GM19372 (cell line): ENCODE measurements at regions not wholly inside any gene's neighbourhood (a gene's known extent, or its start where the extent isn't known, plus 50 kb on each side); places are given as distances from the start of the nearest gene placed in this dataset.

Source experiments
- ATAC-seq: cut with Tn5 transposase; IDR thresholded peaks from one replicate; pipeline ENCODE4 v1.9.1; 2021; ENCODE audit warnings: mild to moderate bottlenecking, low read depth, moderate library complexity; ENCODE audit not compliant: unreplicated experiment

DNA sequence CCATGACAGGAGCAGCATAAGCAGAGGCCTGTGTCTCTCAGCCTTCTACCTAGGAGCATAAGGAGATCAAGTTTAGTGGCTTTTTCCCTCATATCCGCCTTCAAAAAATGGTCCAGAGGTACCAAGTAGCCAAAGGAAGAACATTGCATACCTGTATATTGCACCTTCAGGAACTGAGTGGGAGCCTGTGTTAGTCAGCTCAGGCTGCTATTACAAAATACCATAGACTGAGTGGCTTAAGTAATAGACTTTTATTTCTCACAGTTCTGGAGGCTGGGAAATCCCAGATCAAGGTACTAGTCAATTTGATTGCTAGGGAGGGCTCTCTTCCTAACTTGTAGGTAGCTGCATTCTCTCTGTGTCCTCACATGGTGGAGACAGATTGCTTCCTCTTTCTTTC lies 597.4 kb upstream of the PTGER4 start:
- no peak for ATAC-seq

DNA sequence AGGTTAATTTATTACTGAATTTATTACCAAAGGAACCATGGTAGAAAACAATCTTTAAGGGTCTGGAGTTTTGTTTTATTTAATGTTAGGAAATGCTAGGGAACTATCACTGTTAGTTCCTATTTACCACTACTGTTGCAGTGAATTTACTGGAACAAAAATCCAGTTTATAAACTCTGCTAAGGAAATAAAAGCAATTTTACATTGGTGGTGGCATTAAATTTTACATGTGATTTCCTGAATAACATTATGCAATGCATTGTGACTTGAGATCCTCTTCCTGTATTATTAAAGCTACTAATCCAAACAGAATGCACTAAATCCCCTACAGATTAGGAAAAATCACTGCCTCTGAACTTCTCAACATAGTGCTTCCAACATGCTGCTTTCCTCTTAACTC lies 599.5 kb upstream of the PTGER4 start:
- no peak for ATAC-seq

DNA sequence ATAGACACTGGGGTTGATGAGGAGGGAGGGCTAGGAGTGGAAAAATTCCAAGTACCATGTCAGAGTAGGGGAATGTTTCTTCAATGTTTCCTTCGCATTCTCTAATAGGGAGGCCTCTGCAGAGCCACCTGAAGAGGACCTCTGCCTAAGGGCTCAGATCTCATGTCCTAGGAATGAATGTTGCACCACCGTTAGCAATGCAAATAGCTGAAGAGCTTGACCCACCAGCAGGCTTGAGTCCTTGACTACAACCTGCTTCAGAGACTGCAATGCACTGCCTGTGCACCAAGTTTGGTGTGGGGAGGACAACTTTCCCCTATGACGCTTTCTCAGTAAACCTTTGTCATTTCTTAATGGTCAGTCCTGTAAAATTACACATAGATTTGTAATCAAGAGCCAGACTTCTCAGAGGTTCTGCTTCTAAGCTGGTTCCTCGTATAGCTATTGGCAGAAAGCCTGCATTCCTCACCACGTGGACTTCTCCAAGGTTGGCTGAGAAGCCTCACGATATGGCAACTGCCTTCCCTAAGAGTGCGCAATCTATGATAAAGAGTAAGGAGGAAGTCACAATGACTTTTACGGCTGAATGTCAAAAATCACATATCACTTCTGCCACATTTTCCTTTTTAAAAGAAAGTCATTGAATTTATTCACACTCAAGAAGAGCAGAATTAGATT lies 600.7 kb upstream of the PTGER4 start:
- no peak for ATAC-seq

DNA sequence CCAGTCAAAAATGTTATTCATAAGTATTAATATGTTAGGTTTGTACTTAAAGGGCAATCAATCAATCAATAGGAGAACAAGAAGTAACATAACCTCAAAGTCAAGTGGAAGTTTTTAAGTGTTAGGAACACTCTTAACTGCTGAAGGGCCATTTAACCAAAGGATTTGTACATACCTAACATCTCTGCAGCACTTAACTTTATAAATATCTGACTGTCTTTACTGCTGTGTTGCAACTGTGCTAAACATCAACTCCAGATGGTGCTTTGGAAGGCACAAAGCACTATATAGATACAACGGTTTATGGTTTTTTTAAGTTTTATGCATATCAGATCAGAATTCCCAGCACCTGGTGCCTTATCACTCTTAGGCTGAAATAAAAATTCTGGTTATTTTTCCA lies 604.9 kb upstream of the PTGER4 start:
- no peak for ATAC-seq

DNA sequence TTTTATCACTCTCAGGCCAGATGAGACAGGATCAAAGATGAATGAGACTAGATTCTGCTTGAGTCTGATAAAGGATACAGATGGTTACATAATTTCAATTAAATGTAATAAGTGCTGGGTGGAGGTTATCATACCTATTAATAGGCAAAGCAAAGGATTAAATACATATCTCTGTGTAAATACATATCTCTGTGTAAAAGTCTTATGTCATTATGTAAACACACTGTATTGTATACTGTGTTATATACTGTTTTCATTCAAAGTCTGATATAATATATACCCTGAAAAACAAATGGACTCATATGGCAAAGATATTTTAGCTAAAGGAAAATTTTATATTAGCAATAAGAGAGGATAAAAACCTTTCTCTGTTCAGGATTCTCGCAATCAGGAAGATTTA lies 605.8 kb upstream of the PTGER4 start:
- ATAC-seq: no peak

DNA sequence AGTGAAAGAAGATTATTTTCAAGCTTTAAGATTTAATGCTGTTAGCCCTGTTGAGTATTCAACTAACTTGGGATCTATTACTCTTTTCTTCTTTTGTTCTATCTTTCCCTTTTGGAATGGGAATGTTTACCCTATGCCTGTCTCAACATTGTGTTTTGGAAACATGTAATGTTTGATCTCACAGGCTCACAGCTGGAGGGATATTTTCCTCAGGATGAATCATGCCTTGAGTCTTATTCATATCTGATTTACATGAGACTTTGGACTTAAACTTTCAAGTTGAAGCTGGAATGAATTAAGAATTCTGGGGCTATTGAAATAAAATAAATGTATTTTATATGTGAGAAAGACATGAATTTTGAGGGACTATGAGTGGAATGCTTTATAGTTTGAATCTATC lies 607.8 kb upstream of the PTGER4 start:
- no peak for ATAC-seq

DNA sequence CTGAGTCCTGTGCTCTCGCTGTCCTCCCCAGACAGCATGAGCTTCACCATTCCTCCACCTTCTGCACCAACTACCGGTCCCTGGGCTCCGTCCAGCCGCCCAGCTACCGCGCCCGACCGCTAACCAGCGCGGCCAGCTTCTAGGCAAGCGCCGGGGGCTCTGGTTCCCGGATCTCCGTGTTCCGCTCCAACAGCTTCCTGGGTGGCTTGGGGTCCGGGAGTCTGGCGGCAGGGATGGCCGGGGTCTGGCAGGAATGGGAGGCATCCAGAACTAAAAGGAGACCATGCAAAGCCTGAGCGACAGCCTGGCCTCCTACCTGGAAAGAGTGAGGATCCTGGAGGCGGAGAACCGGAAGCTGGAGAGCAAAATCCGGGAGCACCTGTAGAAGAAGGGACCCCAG lies 613.1 kb upstream of the PTGER4 start:
- ATAC-seq: no peak

DNA sequence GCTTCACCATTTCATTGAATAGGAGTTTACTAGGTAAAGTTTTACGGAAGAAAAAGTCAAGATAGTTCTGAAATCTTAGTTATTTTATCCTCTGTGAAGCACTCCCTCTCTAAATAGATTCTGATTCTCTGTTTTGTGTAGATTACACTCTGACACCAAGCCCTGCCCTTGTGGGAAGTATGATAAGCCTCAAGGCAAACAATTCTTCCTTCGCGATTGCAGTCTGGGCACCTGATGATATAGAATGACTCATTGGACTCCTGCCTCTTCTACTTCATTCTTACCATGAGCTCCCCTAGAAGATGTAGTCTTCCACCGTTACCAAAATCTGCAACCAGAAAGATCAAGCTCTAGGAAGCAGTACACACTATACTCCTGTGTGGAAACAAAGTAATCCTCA lies 626.9 kb upstream of the PTGER4 start:
- ATAC-seq: no peak

DNA sequence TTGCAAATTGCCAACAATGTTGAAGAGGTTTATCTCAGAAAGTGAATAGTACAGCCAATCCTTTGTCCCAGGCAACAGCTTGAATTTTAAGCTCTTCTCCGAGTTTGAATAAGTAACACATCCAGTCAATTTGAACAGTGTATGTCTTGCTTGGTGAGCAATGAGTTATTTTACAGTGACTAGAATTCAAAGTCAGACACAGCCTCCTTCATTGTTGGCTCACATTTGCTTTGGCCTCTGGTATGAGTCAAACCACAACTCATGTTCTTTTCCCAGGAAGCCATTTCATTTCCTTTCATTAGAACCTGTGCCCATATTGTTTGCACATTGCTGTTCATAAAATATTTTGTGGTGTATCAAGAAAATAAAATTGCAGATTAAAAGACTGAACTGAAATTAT lies 622.0 kb upstream of the DAB2 start:
- ATAC-seq: no peak

DNA sequence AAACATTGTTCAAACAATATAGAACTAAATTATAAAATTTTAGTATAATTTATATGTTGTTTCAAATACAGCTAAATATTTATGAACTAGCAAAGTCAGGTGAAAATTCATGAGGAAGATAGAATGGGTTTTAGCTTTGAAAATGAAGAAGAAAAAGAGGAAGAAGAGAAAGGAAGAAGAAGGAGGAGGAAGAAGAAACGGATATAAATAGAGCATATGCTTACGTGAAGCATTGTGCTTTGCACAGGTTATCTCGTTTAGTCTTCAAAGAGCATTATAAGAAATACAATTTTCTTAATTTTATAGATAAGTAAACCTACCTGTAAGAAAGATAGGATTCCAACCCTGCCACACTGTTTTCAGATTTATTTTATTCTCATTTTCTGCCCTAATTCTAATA lies 620.6 kb upstream of the DAB2 start:
- no peak for ATAC-seq

DNA sequence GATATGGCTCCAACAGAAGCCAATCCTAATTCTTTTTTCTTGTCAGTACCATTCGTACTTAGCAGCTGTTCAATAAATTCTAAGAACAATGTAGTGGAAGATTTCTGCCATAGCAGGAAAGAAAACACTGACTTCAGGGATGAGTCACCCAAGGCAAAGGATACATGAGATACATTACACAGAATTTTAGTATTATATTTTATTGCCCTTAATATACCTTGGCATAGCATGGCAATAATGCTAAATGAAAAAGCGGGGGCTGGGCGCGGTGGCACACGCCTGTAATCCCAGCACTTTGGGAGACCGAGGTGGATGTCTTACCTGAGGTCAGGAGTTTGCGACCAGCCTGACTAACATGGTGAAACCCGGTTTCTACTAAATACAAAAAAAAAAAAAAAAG lies 619.1 kb upstream of the DAB2 start:
- ATAC-seq: no peak

DNA sequence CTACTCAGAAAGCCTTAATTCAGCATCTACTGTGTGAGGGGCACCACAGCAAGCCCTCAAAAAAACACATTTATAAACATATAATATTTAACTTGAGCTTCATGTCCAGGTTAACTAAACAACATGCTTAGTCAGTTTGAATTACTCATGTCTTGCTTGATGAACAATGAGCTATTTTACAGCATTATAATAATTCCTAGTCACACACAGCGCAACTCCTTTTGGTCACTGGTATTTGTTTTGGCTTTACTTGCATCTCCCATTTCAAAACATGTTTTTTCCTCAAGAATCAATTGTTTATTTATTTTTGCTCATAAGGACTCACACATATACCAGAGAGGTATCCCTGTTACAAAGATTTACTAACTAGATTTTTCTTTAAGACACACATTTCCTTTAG lies 616.7 kb upstream of the DAB2 start:
- ATAC-seq: no peak

DNA sequence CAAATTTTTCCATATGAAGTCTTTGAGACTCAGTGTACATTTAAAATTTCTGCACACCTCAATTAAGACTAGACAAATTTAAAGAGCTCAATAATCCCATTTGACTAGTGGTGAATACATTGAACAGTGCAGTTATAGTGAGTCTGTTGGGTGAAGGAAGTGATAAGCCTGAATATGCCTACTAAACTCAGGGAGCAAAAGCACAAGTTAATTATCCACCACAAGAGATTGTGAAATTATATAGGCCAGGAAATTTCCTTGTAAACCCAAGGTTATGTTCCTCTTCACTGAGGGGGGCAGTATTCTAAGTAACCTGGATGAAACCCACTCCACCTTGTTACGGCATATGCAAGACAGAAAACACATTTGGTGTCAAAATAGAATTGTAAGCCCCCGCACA lies 612.9 kb upstream of the DAB2 start:
- ATAC-seq: no peak

DNA sequence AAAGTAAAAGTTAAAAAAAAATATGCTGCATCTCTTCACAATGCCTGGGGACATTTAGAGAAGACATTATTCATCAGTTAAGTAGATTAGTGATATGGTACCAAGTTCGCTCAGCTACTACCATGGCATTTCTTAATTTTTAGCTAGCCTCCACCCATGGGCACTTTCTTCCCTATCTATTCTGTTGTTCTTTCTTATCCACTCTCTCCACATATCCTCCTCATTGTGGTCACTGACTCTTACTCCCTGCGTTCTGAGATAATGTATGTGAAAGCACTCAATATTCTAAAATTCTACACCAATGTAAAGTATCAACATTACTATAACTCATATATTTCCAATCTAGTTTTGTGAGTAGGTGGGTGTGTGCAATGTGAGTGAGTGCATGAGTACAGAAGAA lies 609.7 kb upstream of the DAB2 start:
- no peak for ATAC-seq

DNA sequence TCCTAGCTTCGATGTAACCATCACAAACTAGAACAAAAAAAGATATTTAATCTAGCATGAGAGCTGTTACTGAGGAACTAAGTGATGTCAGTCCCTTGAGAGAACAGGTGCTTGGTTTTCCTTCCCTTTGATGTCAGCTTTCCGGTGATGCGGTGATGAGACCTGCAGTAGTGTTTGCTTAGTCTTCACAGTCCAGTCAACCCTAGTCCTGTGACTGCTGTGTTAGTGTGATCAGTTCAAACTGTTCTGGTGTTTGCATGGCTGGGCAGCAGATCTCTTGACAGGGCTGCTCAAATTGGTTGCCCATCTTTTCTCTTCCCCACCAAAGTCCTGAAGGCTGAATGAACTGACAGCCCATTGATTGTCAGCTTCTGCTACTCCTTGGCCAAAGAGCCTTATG lies 608.6 kb upstream of the DAB2 start:
- ATAC-seq: peak; percentile 90

DNA sequence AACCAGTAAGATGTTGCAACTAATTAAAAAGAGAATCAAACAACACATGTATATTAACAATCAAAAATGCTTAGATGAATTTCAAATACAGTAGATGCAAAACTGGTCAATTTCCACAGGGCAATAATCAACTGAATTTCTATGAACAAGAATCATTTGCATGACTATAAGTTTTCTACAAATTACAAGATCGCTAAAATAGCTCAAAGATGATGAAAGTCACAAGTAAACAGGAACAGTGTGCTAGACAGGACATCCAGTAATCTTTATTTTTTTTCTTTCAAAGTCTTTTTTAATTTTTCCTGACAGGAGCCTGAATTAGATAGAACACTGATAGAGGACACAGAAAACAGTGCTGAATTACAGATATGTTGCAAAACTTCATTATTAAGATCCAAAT lies 608.2 kb upstream of the DAB2 start:
- ATAC-seq: no peak

DNA sequence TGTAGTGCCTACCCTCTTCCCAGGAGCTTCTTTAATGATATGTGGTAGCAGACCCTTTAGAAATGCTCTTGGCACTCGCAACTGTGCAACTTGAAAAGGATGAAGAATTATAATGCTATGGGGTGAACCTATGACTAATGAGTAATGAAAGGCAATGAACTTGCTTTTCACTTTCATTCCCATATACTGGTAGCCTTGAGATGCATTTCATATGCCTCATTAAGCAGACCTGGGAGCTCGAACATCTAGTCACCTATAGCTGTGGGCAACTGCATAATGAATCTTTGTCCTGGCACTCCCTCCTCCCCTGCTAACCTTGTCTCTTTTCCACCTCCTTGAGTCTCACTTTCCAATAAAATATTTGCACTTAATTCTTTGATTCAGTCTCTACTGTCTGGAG lies 605.9 kb upstream of the DAB2 start:
- no peak for ATAC-seq

DNA sequence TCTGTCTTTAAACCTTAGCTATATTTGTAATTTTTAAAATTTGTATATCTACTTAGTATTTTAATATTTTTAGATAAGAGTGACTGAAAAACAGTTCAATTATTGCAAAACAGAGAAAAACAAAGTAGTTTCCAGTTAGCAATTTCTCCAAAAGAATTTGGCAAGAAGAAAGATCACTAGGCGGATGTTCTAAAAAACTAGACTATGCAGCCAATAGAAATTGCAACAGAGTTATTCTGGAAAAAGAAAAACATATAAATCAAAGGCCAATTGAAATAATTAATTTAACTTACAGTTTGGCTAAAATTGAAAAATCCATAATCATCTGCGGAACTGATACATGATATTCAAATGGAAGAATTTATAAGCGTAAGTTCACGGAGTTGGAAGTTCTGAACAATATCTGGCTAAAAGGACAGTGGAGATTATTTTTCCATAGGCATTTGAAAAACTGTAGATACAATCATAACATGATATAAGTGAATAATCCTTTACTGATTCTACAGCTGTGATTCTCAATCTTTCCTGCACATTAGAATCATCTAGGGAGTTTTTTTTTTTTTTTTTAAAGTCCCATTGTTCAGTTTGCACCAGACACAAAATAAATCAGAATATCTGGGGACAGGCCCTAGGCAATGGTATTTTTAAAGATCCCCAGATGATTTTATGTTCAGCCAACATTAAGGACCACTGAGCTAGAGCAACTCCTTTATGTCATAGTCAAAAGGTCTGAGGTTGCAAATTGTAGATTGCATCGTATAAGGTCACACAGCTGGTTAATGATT lies 605.1 kb upstream of the DAB2 start:
- ATAC-seq: no peak

DNA sequence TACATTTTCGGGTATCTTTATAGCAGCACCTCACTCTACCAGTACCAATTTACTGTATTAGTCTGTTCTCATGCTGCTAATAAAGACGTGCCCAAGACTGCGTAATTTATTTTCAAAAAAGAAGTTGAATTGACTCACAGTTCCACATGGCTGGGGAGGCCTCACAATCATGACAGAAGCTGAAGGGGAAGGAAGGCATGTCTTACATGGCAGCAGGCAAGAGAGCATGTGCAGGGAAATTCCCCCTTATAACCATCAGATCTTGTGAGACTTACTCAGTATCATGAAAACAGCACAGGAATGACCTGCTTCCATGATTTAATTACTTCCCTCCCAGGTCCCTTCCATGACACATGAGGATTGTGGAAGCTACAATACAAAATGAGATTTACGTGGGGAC lies 602.6 kb upstream of the DAB2 start:
- no peak for ATAC-seq

DNA sequence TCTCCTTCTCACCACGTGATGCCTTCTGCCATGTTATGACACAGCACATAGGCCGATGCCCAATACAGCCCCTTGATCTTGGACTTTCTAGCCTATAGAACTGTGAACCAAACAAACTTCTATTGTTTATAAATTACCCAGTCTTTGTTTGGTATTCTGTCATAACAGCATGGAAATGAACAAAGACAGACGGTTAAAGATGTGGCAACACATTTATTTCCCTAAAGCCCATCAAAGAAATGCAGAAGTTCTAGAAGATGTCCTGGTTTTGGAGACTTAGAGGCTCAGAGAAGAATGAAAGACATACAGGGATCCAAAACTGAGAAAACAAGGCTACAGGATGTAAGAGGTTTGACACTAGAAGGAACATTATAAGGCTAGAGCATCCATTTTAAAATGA lies 600.8 kb upstream of the DAB2 start:
- no peak for ATAC-seq

DNA sequence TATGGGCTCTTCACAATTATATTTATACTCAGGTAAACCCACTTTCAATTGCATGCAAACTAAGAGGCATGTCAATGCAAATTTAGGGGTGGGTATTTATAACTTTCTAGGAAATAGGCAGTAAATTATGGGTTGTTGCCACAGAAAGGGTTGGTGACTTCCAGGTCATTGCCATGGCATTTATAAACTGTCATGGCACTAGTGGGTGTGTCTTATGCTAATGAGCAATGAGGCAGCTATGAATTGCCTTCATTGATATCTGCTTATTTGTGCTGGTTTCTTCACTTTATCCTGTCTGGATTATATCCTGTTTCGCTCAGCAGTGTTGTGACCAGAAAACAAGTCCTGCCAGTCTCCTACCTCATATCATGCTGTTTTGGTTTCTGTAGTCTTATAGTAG lies 597.3 kb upstream of the DAB2 start:
- ATAC-seq: no peak

DNA sequence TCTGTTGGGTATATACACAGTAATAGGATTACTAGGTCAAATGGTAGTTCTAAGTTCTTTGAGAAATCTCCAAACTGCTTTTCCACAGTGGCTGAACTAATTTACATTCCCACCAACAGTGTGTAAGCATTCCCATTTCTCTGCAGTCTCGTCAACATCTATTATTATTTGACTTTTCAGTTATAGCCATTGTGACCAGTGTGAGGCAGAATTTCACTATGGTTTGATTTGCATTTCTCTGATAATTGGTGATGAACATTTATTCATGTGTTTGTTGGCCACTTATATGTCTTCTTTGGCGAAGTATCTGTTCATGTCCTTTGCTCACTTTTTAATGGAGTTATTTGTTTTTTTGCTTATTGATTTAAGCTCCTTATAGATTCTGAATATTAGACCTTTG lies 596.2 kb upstream of the DAB2 start:
- ATAC-seq: no peak
